SK-N-SH (cell line): ENCODE measurements at regions not wholly inside any gene's neighbourhood (a gene's known extent, or its start where the extent isn't known, plus 50 kb on each side); places are given as distances from the start of the nearest gene placed in this dataset.
"Not testable (repeated sequence)": the region's sequence is repeated elsewhere in the genome, so short reads cannot be mapped to it uniquely, and the experiment has no call there.

Source experiments
- CTCF ChIA-PET: fragments of 300-600, 350-600 bp; formaldehyde crosslinking; extraction: SDS; loops from one replicate; lab custom pipeline; 2021; lab: Yijun Ruan, JAX
- POLR2A ChIA-PET: fragments of 350-600 bp; sonication (Branson Sonifier 250); formaldehyde crosslinking; extraction: SDS; loops from one replicate; lab custom pipeline; 2020; ENCODE audit warnings: antibody characterized with exemption, inconsistent platforms; lab: Yijun Ruan, JAX
- DNase-seq: peaks from one replicate; pipeline ENCODE4 v3.0.0; 2012
- H2AFZ ChIP-seq: fragments of 200-600 bp; sonication (generic); 2 replicates; pipeline ENCODE4 v1.8.1; 2016; ENCODE audit warnings: antibody characterized with exemption, mild to moderate bottlenecking, low read depth
- H3F3A ChIP-seq: fragments of 200-600 bp; sonication (generic); replicated peaks from 2 replicates; pipeline ENCODE3; 2016; ENCODE audit warnings: antibody characterized with exemption, mild to moderate bottlenecking; ENCODE audit not compliant: insufficient read depth
- H3K27ac ChIP-seq, 2 experiments: fragments of 200-500 bp in 1 of 2; fragments of 200-600 bp in 1 of 2; sonication (Bioruptor generic) in 1 of 2; sonication (generic), shearing (Covaris generic) in 1 of 2; 2 replicates each; pipeline versions ENCODE4 v1.5.1 to v1.6.1; 2014 to 2016; ENCODE audit warnings: low read depth in 2 of 2, inconsistent platforms in 1 of 2, low read length in 1 of 2, mild to moderate bottlenecking in 1 of 2, mixed read lengths in 1 of 2
- H3K27me3 ChIP-seq: fragments of 200-600 bp; sonication (generic), shearing (Covaris generic); 2 replicates; pipeline ENCODE4 v1.6.1; 2016; ENCODE audit warnings: mixed run types; ENCODE audit not compliant: insufficient read depth
- H3K36me3 ChIP-seq, 2 experiments: fragments of 200-500 bp in 1 of 2; fragments of 200-600 bp in 1 of 2; sonication (Bioruptor generic) in 1 of 2; sonication (generic) in 1 of 2; replicated peaks in 1 of 2; 2 replicates each; pipeline versions ENCODE3 to v1.5.1; 2014 to 2016; ENCODE audit warnings: low read length in 1 of 2, mild to moderate bottlenecking in 1 of 2; ENCODE audit not compliant: insufficient read depth in 2 of 2, control insufficient read depth in 1 of 2
- H3K4me1 ChIP-seq, 2 experiments: fragments of 200-500 bp in 1 of 2; fragments of 200-600 bp in 1 of 2; sonication (Bioruptor generic) in 1 of 2; sonication (generic), shearing (Covaris generic) in 1 of 2; 2 replicates each; pipeline versions ENCODE4 v1.5.1 to v1.6.1; 2014 to 2016; ENCODE audit warnings: low read depth in 1 of 2, low read length in 1 of 2, mixed run types in 1 of 2; ENCODE audit not compliant: insufficient read depth in 2 of 2, control insufficient read depth in 1 of 2
- H3K4me2 ChIP-seq: fragments of 200-600 bp; sonication (generic), shearing (Covaris generic); 2 replicates; pipeline ENCODE4 v1.6.1; 2017; ENCODE audit warnings: mixed run types
- H3K4me3 ChIP-seq, 2 experiments: fragments of 200-500 bp in 1 of 2; fragments of 200-600 bp in 1 of 2; sonication (Bioruptor generic) in 1 of 2; sonication (generic), shearing (Covaris generic) in 1 of 2; 2 replicates each; pipeline versions ENCODE4 v1.5.1 to v1.8.1; 2014 to 2016; ENCODE audit warnings: low read depth in 2 of 2, inconsistent platforms in 1 of 2, low read length in 1 of 2, mild to moderate bottlenecking in 1 of 2, mixed read lengths in 1 of 2, moderate library complexity in 1 of 2
- H3K79me2 ChIP-seq: fragments of 200-600 bp; sonication (generic); 2 replicates; pipeline ENCODE4 v1.8.1; 2017; ENCODE audit warnings: mild to moderate bottlenecking; ENCODE audit not compliant: insufficient read depth
- H3K9ac ChIP-seq: fragments of 200-600 bp; sonication (generic); 2 replicates; pipeline ENCODE4 v1.6.1; 2017; ENCODE audit warnings: mixed run types
- H3K9me2 ChIP-seq: fragments of 200-600 bp; sonication (generic); 2 replicates; pipeline ENCODE4 v1.6.1; 2017; ENCODE audit warnings: mixed run types
- H3K9me3 ChIP-seq: fragments of 200-600 bp; sonication (generic); 2 replicates; pipeline ENCODE4 v1.6.1; 2017; ENCODE audit warnings: mixed run types, mild to moderate bottlenecking, moderate library complexity
- H4K20me1 ChIP-seq: fragments of 200-600 bp; sonication (generic); 2 replicates; pipeline ENCODE4 v1.6.1; 2017; ENCODE audit warnings: mild to moderate bottlenecking, mixed run types; ENCODE audit not compliant: insufficient read depth
- CTCF ChIP-seq: fragments of 200-600 bp; sonication (generic); IDR thresholded peaks from 2 replicates; pipeline ENCODE4 v1.6.1; 2017; ENCODE audit warnings: antibody characterized with exemption, mild to moderate bottlenecking, moderate library complexity
- GABPA ChIP-seq: IDR thresholded peaks from 2 replicates; pipeline ENCODE4 v1.4.0; 2012; ENCODE audit warnings: low read depth, mild to moderate bottlenecking
- IRF3 ChIP-seq: fragments of 150-350 bp; IDR thresholded peaks from 2 replicates; pipeline ENCODE4 v1.6.1; 2016; ENCODE audit warnings: mild to moderate bottlenecking, low read depth, low read length
- POLR2AphosphoS5 ChIP-seq: IDR thresholded peaks from 2 replicates; pipeline ENCODE4 v1.6.1; 2012; ENCODE audit warnings: low read depth, low read length
- WGBS: methylation state at CpG from one replicate; pipeline ENCODE4 v1.1.6; 2017; ENCODE audit warnings: low lambda C conversion rate; 5-methylcytosine and 5-hydroxymethylcytosine counted together

GRCh38 chr9:106492126-106492525 lies 370.8 kb upstream of the ZNF462 start:
- H2AFZ ChIP-seq, H3K4me3 ChIP-seq, CTCF ChIA-PET, H3K4me2 ChIP-seq, H3K36me3 ChIP-seq, H4K20me1 ChIP-seq, H3K27me3 ChIP-seq, H3K9me3 ChIP-seq, H3K9ac ChIP-seq, DNase-seq, H3K9me2 ChIP-seq, H3F3A ChIP-seq, H3K79me2 ChIP-seq, H3K27ac ChIP-seq, H3K4me1 ChIP-seq, POLR2A ChIA-PET: not testable (repeated sequence)
- 60% methylated on average over 7 of the region's 7 CpGs for WGBS

GRCh38 chr9:106500171-106500570 lies 362.8 kb upstream of the ZNF462 start:
- H3K4me1 ChIP-seq, result no peaks in the 10 kb centered on the region
- TF ChIP-seq IRF3 (no peak), CTCF (no peak), GABPA (no peak), POLR2AphosphoS5 (no peak)
- H3K79me2 ChIP-seq, result no peaks in the 10 kb centered on the region
- no peaks in the 10 kb centered on the region for H3K27me3 ChIP-seq
- H3K36me3 ChIP-seq, result no peaks in the 10 kb centered on the region
- H3K27ac ChIP-seq, result no peak overlapping the region
- H4K20me1 ChIP-seq, result no peaks in the 10 kb centered on the region
- no peak overlapping the region for H3K4me2 ChIP-seq
- no peak overlapping the region for H2AFZ ChIP-seq
- H3K9me3 ChIP-seq, result no peaks in the 10 kb centered on the region
- POLR2A ChIA-PET, result no interaction called here
- no peak overlapping the region for H3K9ac ChIP-seq
- H3F3A ChIP-seq, result no peaks in the 10 kb centered on the region
- no peak for DNase-seq
- no peaks in the 10 kb centered on the region for H3K9me2 ChIP-seq
- 74% methylated on average over 6 of the region's 6 CpGs for WGBS
- H3K4me3 ChIP-seq, result no peak overlapping the region
- CTCF ChIA-PET, result no interaction called here

GRCh38 chr9:106501210-106501609 lies 361.8 kb upstream of the ZNF462 start:
- POLR2A ChIA-PET, DNase-seq: not testable (repeated sequence)

More at GRCh38 chr9:106501210-106501609, 361.8 kb upstream of the ZNF462 start:
- H3K79me2 ChIP-seq, H3K9ac ChIP-seq, H2AFZ ChIP-seq, H3K4me2 ChIP-seq, H3K27me3 ChIP-seq, CTCF ChIA-PET, H4K20me1 ChIP-seq, H3F3A ChIP-seq, H3K36me3 ChIP-seq, H3K4me3 ChIP-seq, H3K27ac ChIP-seq, H3K9me2 ChIP-seq, H3K9me3 ChIP-seq, H3K4me1 ChIP-seq: not testable (repeated sequence)
- WGBS, result 100% methylated on average over 4 of the region's 18 CpGs
